ENCODE measurements at regions not wholly inside any gene's neighbourhood (a gene's known extent, or its start where the extent isn't known, plus 50 kb on each side); places are given as distances from the start of the nearest gene placed in this dataset.

GRCh38 chr3:158961911-158962310 is 160.1 kb downstream of the MFSD1 start:
- DNase-seq (no peak), ATAC-seq (no peak)
- Histone ChIP-seq H3K27ac (no peak overlapping the region), H3K36me3 (no peaks in the 10 kb centered on the region), H3K4me3 (no peak overlapping the region), H3K4me1 (no peaks in the 10 kb centered on the region), H3K9me3 (no peaks in the 10 kb centered on the region), H3K27me3 (no peaks in the 10 kb centered on the region)
- TF ChIP-seq CTCF (IDR thresholded peaks at IDR 0.05) (no peak), POLR2A (IDR thresholded peaks at IDR 0.05) (no peak)
- WGBS (ENCODE audit: insufficient coverage, low coverage, low lambda C conversion rate, missing lambda C conversion rate) = 55% methylated on average over 3 of the region's 3 CpGs
- intact Hi-C loops (cut with DNase I) = no loop called here

GRCh38 chr3:158970006-158970405 is 168.2 kb downstream of the MFSD1 start:
- Histone ChIP-seq H3K27ac (no peak overlapping the region), H3K36me3 (no peaks in the 10 kb centered on the region), H3K9me3 (no peaks in the 10 kb centered on the region), H3K27me3 (no peaks in the 10 kb centered on the region), H3K4me1 (no peaks in the 10 kb centered on the region), H3K4me3 (no peak overlapping the region)
- WGBS (ENCODE audit: insufficient coverage, low coverage, low lambda C conversion rate, missing lambda C conversion rate) = 40% methylated on average over 2 of the region's 2 CpGs
- ATAC-seq (no peak), DNase-seq (no peak)
- TF ChIP-seq POLR2A (IDR thresholded peaks at IDR 0.05) (no peak), CTCF (IDR thresholded peaks at IDR 0.05) (no peak)
- intact Hi-C loops (cut with DNase I) = no loop called here

GRCh38 chr3:158974904-158975303 is 173.1 kb downstream of the MFSD1 start:
- 60% methylated on average over 1 of the region's 1 CpG for WGBS (ENCODE audit: insufficient coverage, low coverage, low lambda C conversion rate, missing lambda C conversion rate)
- Histone ChIP-seq H3K27me3 (no peaks in the 10 kb centered on the region), H3K27ac (no peak overlapping the region), H3K9me3 (no peaks in the 10 kb centered on the region), H3K4me1 (no peaks in the 10 kb centered on the region), H3K36me3 (no peaks in the 10 kb centered on the region), H3K4me3 (no peak overlapping the region)
- DNase-seq (no peak), ATAC-seq (no peak)
- intact Hi-C loops (cut with DNase I) = no loop called here
- TF ChIP-seq CTCF (IDR thresholded peaks at IDR 0.05) (no peak), POLR2A (IDR thresholded peaks at IDR 0.05) (no peak)

- intact Hi-C loops (cut with DNase I) = no loop called here
- no peaks in the 10 kb centered on the region for H3K4me1 ChIP-seq
- no peaks in the 10 kb centered on the region for H3K9me3 ChIP-seq
- no peaks in the 10 kb centered on the region for H3K27me3 ChIP-seq
- H3K4me3 ChIP-seq = no peak overlapping the region
- no peak for ATAC-seq
- no peak for TF ChIP-seq CTCF (IDR thresholded peaks at IDR 0.05)
- TF ChIP-seq POLR2A (IDR thresholded peaks at IDR 0.05) = no peak
- DNase-seq = no peak
- H3K36me3 ChIP-seq = no peaks in the 10 kb centered on the region
- no peak overlapping the region for H3K27ac ChIP-seq
- WGBS (ENCODE audit: insufficient coverage, low coverage, low lambda C conversion rate, missing lambda C conversion rate) = 66% methylated on average over 2 of the region's 2 CpGs
Observed at GRCh38 chr3:158976966-158977365, 175.1 kb downstream of the MFSD1 start.

GRCh38 chr3:158977497-158977896 is 175.6 kb downstream of the MFSD1 start:
- no peaks in the 10 kb centered on the region for H3K9me3 ChIP-seq
- TF ChIP-seq POLR2A (IDR thresholded peaks at IDR 0.05) = no peak
- no peak for TF ChIP-seq CTCF (IDR thresholded peaks at IDR 0.05)
- no peak overlapping the region for H3K27ac ChIP-seq
- WGBS (ENCODE audit: insufficient coverage, low coverage, low lambda C conversion rate, missing lambda C conversion rate) = 63% methylated on average over 3 of the region's 4 CpGs
- no peak for ATAC-seq
- DNase-seq = no peak
- no peaks in the 10 kb centered on the region for H3K4me1 ChIP-seq
- no peaks in the 10 kb centered on the region for H3K27me3 ChIP-seq
- no peak overlapping the region for H3K4me3 ChIP-seq
- no peaks in the 10 kb centered on the region for H3K36me3 ChIP-seq
- intact Hi-C loops (cut with DNase I) = no loop called here
